ENCODE measurements at regions not wholly inside any gene's neighbourhood (a gene's known extent, or its start where the extent isn't known, plus 50 kb on each side); places are given as distances from the start of the nearest gene placed in this dataset.

DNA sequence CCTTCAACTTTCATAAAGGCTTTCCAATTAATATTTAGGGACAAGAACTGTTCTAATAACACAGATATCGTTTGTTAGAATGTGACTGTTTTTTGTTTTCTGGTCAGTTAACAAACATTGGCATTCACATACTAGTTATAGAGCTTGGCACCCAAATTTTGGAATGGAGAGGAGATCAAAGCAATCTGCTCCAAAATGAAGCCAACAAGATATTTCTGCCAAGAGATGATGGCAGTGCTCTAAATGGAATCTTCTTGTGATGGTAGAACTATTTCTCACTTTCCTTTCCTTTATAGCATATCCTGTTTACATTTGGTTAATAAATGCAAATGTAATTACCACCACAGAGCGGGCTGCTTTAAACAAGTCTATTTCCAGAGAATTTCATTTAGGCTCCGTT is 208.3 kb upstream of the RIMS1 start:
- TF ChIP-seq, protein P1, sequence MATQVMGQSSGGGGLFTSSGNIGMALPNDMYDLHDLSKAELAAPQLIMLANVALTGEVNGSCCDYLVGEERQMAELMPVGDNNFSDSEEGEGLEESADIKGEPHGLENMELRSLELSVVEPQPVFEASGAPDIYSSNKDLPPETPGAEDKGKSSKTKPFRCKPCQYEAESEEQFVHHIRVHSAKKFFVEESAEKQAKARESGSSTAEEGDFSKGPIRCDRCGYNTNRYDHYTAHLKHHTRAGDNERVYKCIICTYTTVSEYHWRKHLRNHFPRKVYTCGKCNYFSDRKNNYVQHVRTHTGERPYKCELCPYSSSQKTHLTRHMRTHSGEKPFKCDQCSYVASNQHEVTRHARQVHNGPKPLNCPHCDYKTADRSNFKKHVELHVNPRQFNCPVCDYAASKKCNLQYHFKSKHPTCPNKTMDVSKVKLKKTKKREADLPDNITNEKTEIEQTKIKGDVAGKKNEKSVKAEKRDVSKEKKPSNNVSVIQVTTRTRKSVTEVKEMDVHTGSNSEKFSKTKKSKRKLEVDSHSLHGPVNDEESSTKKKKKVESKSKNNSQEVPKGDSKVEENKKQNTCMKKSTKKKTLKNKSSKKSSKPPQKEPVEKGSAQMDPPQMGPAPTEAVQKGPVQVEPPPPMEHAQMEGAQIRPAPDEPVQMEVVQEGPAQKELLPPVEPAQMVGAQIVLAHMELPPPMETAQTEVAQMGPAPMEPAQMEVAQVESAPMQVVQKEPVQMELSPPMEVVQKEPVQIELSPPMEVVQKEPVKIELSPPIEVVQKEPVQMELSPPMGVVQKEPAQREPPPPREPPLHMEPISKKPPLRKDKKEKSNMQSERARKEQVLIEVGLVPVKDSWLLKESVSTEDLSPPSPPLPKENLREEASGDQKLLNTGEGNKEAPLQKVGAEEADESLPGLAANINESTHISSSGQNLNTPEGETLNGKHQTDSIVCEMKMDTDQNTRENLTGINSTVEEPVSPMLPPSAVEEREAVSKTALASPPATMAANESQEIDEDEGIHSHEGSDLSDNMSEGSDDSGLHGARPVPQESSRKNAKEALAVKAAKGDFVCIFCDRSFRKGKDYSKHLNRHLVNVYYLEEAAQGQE (tag by site-specific recombination; IDR thresholded peaks at IDR 0.05), result no peak
- no peak for TF ChIP-seq ZBTB7A (tag by site-specific recombination; IDR thresholded peaks at IDR 0.05; ENCODE audit: low read depth)
